ENCODE measurements at regions not wholly inside any gene's neighbourhood (a gene's known extent, or its start where the extent isn't known, plus 50 kb on each side); places are given as distances from the start of the nearest gene placed in this dataset.

DNA sequence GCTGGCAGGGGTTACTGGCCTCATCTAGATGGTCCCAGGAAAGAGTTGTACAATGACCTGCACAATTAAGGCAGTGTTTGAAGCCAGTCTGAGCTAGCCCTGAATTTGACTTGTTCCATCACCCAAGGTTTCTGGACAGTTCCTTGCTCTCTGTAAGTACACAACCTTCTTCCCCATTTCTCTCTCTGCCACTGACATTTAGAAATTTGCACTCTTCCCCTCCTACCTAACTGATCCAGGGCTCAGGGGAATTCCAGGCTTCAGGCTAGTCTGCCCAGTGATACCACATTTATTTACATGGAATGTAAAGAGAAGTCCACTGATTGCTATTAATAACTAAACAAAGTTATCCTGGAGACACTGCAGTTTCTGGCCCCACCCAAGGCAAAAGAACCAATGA is 139.0 kb upstream of the GPR26 start (continued):
- TF ChIP-seq ZEB2 (tag by site-specific recombination; IDR thresholded peaks at IDR 0.05) (no peak), ZNF792 (tag by site-specific recombination; IDR thresholded peaks at IDR 0.05) (no peak), ZNF624 (tag by site-specific recombination; IDR thresholded peaks at IDR 0.05) (no peak)
- TF ChIP-seq, protein P1, sequence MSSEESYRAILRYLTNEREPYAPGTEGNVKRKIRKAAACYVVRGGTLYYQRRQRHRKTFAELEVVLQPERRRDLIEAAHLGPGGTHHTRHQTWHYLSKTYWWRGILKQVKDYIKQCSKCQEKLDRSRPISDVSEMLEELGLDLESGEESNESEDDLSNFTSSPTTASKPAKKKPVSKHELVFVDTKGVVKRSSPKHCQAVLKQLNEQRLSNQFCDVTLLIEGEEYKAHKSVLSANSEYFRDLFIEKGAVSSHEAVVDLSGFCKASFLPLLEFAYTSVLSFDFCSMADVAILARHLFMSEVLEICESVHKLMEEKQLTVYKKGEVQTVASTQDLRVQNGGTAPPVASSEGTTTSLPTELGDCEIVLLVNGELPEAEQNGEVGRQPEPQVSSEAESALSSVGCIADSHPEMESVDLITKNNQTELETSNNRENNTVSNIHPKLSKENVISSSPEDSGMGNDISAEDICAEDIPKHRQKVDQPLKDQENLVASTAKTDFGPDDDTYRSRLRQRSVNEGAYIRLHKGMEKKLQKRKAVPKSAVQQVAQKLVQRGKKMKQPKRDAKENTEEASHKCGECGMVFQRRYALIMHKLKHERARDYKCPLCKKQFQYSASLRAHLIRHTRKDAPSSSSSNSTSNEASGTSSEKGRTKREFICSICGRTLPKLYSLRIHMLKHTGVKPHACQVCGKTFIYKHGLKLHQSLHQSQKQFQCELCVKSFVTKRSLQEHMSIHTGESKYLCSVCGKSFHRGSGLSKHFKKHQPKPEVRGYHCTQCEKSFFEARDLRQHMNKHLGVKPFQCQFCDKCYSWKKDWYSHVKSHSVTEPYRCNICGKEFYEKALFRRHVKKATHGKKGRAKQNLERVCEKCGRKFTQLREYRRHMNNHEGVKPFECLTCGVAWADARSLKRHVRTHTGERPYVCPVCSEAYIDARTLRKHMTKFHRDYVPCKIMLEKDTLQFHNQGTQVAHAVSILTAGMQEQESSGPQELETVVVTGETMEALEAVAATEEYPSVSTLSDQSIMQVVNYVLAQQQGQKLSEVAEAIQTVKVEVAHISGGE (tag by site-specific recombination; conservative IDR thresholded peaks at IDR 0.05; ENCODE audit: low read depth) = no peak
- TF ChIP-seq, protein P2, sequence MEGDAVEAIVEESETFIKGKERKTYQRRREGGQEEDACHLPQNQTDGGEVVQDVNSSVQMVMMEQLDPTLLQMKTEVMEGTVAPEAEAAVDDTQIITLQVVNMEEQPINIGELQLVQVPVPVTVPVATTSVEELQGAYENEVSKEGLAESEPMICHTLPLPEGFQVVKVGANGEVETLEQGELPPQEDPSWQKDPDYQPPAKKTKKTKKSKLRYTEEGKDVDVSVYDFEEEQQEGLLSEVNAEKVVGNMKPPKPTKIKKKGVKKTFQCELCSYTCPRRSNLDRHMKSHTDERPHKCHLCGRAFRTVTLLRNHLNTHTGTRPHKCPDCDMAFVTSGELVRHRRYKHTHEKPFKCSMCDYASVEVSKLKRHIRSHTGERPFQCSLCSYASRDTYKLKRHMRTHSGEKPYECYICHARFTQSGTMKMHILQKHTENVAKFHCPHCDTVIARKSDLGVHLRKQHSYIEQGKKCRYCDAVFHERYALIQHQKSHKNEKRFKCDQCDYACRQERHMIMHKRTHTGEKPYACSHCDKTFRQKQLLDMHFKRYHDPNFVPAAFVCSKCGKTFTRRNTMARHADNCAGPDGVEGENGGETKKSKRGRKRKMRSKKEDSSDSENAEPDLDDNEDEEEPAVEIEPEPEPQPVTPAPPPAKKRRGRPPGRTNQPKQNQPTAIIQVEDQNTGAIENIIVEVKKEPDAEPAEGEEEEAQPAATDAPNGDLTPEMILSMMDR (tag by site-specific recombination; IDR thresholded peaks at IDR 0.05) = no peak
- TF ChIP-seq, protein P3, sequence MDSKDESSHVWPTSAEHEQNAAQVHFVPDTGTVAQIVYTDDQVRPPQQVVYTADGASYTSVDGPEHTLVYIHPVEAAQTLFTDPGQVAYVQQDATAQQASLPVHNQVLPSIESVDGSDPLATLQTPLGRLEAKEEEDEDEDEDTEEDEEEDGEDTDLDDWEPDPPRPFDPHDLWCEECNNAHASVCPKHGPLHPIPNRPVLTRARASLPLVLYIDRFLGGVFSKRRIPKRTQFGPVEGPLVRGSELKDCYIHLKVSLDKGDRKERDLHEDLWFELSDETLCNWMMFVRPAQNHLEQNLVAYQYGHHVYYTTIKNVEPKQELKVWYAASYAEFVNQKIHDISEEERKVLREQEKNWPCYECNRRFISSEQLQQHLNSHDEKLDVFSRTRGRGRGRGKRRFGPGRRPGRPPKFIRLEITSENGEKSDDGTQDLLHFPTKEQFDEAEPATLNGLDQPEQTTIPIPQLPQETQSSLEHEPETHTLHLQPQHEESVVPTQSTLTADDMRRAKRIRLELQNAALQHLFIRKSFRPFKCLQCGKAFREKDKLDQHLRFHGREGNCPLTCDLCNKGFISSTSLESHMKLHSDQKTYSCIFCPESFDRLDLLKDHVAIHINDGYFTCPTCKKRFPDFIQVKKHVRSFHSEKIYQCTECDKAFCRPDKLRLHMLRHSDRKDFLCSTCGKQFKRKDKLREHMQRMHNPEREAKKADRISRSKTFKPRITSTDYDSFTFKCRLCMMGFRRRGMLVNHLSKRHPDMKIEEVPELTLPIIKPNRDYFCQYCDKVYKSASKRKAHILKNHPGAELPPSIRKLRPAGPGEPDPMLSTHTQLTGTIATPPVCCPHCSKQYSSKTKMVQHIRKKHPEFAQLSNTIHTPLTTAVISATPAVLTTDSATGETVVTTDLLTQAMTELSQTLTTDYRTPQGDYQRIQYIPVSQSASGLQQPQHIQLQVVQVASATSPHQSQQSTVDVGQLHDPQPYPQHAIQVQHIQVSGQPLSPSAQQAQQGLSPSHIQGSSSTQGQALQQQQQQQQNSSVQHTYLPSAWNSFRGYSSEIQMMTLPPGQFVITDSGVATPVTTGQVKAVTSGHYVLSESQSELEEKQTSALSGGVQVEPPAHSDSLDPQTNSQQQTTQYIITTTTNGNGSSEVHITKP (tag by site-specific recombination; IDR thresholded peaks at IDR 0.05) = no peak

DNA sequence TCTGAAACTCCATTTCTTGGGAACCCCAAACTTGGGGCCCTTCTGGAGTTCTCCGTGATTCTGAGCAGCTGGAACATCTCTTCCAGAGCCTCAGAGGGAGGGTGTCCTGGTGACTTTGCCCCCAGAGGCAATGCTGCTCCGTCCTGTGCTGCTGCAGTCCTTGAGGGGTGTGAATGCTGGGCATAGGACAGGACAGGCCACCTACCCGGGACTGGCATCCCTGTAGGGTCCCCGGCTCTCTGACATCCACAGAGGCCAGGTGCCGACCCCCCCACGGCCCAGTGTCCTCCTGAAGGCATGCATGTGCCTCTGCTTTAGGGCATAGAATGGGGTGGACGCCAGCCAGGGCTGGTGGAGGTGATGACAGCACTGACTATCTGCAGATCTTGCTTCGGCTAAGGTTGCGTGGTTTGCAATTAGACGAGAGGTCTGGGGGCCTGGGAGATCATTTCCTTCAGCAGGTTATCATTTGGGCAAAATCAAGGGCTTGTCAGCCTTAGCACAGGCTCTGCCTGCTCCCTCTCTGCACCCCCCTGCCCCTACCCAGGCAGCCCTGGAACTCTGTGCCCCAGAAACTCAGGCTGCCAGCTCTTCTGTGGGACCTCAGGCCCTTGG is 136.9 kb upstream of the GPR26 start:
- TF ChIP-seq, protein P4, sequence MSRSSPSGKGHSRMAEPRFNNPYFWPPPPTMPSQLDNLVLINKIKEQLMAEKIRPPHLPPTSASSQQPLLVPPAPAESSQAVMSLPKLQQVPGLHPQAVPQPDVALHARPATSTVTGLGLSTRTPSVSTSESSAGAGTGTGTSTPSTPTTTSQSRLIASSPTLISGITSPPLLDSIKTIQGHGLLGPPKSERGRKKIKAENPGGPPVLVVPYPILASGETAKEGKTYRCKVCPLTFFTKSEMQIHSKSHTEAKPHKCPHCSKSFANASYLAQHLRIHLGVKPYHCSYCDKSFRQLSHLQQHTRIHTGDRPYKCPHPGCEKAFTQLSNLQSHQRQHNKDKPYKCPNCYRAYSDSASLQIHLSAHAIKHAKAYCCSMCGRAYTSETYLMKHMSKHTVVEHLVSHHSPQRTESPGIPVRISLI (tag by site-specific recombination; IDR thresholded peaks at IDR 0.05) = no peak
- TF ChIP-seq YY2 (tag by site-specific recombination; IDR thresholded peaks at IDR 0.05) = no peak
- CTCF ChIA-PET = interaction anchor here (0.7 kb wide), 1 partner anchor 19 kb away, joined by 3 read pairs; no protein-coding TSS in a partner anchor
- no peaks in the 10 kb centered on the region for H3K4me1 ChIP-seq (ENCODE audit: control insufficient read depth, insufficient read depth, low read length)
- POLR2A ChIA-PET = interaction anchor here (0.7 kb wide), 1 partner anchor 96 kb away, joined by 5 read pairs; no protein-coding TSS in a partner anchor
- H3K27ac ChIP-seq (ENCODE audit: extremely low read depth, low read depth, low read length) = no peak overlapping the region
- no peak overlapping the region for H3K4me3 ChIP-seq (ENCODE audit: low read depth, low read length)
- H3K9me3 ChIP-seq (ENCODE audit: control insufficient read depth, insufficient read depth, low read depth, low read length) = no peaks in the 10 kb centered on the region
- H3K36me3 ChIP-seq (ENCODE audit: control insufficient read depth in 2 of 2, insufficient read depth in 1 of 2, low read length in 2 of 2) = no peaks in the 10 kb centered on the region

DNA sequence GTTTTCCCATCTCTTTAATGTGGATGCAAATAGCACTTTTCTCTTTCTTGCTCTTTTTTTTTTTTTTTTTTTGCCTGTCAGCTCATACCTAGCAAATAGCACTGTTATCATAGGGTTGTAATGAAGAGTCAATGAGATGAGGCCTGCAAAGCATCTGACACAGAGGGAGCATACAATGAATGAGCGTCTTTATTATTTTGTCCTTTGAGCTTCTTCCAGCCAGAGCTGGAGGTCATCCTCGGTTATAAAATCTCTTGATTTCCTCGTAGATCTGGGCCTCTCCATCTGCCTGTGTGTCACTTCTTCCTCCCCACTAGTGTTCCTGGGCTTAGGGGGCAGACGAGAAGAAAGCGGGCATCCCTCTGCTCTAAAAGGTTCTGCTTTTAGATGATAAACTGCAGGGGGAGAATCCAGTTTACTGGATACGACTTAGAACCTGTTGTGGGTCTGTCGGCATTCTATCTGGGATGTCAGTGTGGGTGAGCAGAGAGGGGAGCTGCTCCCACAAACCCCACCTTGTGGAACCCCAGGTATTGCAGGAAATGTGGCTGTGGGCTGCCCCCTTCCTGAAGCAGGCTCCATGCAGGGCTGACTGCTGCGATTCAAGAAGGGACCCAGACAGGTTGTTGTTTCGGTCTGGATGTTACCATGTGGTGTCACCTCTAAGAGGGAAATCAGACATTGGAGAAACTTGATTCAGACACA is 135.8 kb upstream of the GPR26 start:
- Histone ChIP-seq H3K9me3 (ENCODE audit: control insufficient read depth, insufficient read depth, low read depth, low read length) (no peaks in the 10 kb centered on the region), H3K4me1 (ENCODE audit: control insufficient read depth, insufficient read depth, low read length) (no peaks in the 10 kb centered on the region), H3K27ac (ENCODE audit: extremely low read depth, low read depth, low read length) (no peak overlapping the region), H3K4me3 (ENCODE audit: low read depth, low read length) (no peak overlapping the region), H3K36me3 (ENCODE audit: control insufficient read depth in 2 of 2, insufficient read depth in 1 of 2, low read length in 2 of 2) (no peaks in the 10 kb centered on the region)
- ChIA-PET CTCF (interaction anchor here (0.7 kb wide), 1 partner anchor 20 kb away, joined by 3 read pairs; no protein-coding TSS in a partner anchor), POLR2A (interaction anchor here (0.7 kb wide), 1 partner anchor 97 kb away, joined by 5 read pairs; no protein-coding TSS in a partner anchor)
- TF ChIP-seq SALL2 (tag by site-specific recombination; IDR thresholded peaks at IDR 0.05; ENCODE audit: borderline replicate concordance) = no peak
- TF ChIP-seq, protein P2 (tag by site-specific recombination; IDR thresholded peaks at IDR 0.05) = no peak
- TF ChIP-seq ZNF274 (IDR thresholded peaks at IDR 0.05; ENCODE audit: low read length) = no peak
- no peak for TF ChIP-seq ZNF274 (tag by site-specific recombination; IDR thresholded peaks at IDR 0.05; ENCODE audit: borderline replicate concordance)
- no peak for TF ChIP-seq ZNF701 (tag by site-specific recombination; IDR thresholded peaks at IDR 0.05)
- TF ChIP-seq KLF1 (tag by site-specific recombination; IDR thresholded peaks at IDR 0.05) = no peak
- no peak for TF ChIP-seq ZNF555 (tag by site-specific recombination; conservative IDR thresholded peaks at IDR 0.05)
- TF ChIP-seq, protein P5, sequence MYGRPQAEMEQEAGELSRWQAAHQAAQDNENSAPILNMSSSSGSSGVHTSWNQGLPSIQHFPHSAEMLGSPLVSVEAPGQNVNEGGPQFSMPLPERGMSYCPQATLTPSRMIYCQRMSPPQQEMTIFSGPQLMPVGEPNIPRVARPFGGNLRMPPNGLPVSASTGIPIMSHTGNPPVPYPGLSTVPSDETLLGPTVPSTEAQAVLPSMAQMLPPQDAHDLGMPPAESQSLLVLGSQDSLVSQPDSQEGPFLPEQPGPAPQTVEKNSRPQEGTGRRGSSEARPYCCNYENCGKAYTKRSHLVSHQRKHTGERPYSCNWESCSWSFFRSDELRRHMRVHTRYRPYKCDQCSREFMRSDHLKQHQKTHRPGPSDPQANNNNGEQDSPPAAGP (tag by site-specific recombination; IDR thresholded peaks at IDR 0.05) = no peak
- no peak for TF ChIP-seq ZNF202 (tag by site-specific recombination; IDR thresholded peaks at IDR 0.05; ENCODE audit: borderline replicate concordance)
- TF ChIP-seq KLF9 (tag by site-specific recombination; IDR thresholded peaks at IDR 0.05; ENCODE audit: low read depth) = no peak

Measured in HEK293 (cell line).